ENCODE measurements at regions not wholly inside any gene's neighbourhood (a gene's known extent, or its start where the extent isn't known, plus 50 kb on each side); places are given as distances from the start of the nearest gene placed in this dataset.

DNA sequence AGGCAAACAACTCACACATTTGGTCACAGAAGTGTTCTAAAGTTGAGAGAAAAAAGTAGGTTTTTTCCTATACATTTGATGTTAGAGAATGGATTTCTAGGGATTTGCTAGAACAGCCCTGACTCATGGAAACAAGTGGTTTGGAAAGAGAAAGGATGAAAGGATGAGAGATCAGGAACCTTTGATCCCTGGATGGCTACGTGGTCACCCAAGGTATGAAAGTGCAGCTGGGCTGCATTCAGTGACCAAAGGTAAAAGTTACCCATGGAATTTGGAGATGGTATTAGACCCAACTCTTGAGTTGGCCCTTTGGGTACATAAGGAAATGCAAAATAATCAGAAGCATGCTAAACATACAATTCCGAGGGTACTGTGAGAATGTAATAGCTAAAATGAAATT, 61.3 kb upstream of the SPIN1 start:
- DNase-seq (ENCODE audit: extremely low read depth in 1 of 2, low read depth in 1 of 2) = no peak

GRCh38 chr9:88326015-88326414, 62.2 kb upstream of the SPIN1 start:
- DNase-seq (ENCODE audit: extremely low read depth in 1 of 2, low read depth in 1 of 2) = no peak

- peak; percentile 15 to 29 for DNase-seq (ENCODE audit: extremely low read depth in 1 of 2, low read depth in 1 of 2)
These were observed 65.2 kb upstream of the SPIN1 start for GRCh38 chr9:88322906-88323566.

DNA sequence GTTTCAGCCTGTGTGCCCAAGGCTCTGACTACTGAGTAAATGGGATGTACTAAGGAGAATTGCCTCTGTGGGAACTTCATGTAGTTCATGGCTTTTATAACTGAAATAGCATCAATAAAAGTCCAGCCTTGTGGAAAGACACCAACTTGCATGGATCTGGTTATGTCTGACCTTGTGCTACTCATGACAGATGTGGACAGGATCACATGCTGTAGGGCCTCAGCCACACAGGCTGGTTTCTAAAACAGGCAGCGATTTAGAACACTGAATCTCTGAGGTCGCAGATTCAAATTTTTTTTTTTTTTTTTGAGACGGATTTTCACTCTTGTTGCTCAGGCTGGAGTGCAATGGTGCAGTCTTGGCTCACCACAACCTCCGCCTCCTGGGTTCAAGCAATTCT, 66.5 kb upstream of the SPIN1 start:
- no peak for DNase-seq (ENCODE audit: extremely low read depth in 1 of 2, low read depth in 1 of 2)

DNA sequence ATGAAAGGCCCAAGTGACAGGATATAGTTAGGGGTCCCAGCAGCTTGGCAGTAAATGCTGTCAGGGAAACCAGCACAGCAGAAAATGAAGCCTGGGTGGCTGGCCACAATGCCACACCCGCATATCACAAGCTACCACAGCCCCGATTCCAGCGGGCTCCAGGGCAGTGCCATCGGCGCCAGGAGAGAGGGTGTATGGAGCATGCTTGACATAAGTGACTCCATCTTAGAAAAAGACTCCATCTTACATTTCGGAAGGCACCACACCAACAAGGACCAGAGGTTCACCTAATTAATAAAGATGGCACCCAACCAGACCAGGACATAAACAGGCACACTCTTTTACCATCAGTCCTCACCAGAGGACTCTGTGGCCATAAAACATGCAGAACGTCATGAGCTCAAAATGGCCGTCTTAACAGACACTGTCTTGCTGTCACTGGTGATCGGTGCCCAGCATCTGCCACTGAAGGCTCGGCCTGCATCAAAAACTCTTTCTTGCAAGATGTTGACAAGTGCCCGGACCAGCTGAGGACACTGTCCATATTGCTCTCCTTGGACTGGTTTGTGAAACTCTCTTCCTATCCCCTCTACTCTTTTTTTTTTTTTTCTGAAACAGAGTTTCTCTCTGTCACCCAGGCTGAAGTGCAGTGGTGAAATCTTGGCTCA, 67.4 kb upstream of the SPIN1 start:
- DNase-seq (ENCODE audit: extremely low read depth in 1 of 2, low read depth in 1 of 2) = no peak

GRCh38 chr9:88319936-88320747, 68.1 kb upstream of the SPIN1 start:
- DNase-seq (ENCODE audit: extremely low read depth in 1 of 2, low read depth in 1 of 2) = no peak

DNA sequence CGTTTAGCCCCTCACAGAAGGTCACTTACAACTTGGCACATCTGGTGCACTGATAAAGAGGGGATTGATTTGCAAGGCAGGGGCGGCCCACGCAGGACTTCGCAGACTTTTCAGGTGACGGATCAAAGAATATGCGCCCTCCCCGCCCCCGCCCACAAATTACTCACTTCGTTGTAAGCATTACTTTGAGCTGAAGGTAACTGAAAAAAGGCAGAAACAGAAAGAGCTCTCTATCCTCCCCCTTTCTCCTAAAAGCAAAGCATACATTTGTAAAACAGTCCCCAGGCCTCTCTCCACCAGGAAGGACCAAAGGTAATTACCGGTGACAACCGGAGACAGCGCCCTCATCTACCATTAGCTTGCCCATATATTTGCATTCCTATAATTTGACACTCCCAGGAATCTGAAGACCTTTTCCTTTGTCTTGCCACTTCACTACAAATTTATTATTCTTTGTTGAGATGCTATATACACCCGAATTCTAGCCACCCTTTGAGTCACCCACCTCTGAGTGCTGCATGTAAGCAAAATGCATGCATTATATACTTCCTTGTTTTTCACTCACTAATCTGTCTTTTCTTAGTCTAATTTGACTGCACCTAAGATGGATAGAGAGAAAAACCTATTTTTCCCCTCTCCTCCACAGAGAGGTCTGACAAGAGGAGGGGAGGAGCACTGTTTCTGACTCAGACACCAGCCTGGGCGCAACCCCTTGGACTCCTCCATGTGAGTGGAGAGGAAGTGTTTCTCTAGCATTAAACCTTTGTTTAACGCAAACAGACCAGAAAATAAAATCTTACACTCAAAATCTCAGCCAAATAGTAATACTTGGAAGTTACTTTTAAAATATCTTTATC, 74.7 kb upstream of the SPIN1 start:
- peak; percentile 21 to 58 for DNase-seq (ENCODE audit: extremely low read depth in 1 of 2, low read depth in 1 of 2)

DNA sequence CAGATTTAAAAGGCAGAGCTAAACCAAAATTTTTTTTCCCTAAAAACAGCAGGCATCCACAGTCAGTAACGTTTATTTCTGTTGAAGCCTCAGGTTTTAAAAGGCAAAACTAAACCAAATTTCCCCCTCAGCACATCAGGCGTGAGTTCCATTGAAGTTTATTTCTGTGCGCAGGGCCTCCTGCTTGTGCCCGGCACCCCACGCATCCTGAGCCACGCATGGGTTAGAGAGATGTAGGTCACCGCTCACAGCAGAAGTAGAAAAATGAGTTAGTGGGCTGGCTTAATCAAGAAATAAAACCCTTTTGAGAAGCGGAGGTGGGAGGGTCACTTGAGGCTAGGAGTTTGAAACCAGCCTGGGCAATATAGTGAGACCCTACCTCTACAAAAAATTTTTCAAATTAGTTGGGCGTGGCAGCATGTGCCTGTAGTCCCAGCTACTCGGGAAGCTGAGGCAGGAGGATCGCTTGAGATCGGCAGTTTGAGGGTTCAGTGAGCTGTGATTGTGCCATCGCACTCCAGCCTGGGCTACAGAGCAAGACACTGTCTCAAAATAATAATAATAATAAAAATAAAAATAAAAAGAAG, 75.6 kb upstream of the SPIN1 start:
- DNase-seq (ENCODE audit: extremely low read depth in 1 of 2, low read depth in 1 of 2) = no peak

GRCh38 chr9:88312045-88312444, 76.2 kb upstream of the SPIN1 start:
- DNase-seq (ENCODE audit: extremely low read depth in 1 of 2, low read depth in 1 of 2) = no peak

DNA sequence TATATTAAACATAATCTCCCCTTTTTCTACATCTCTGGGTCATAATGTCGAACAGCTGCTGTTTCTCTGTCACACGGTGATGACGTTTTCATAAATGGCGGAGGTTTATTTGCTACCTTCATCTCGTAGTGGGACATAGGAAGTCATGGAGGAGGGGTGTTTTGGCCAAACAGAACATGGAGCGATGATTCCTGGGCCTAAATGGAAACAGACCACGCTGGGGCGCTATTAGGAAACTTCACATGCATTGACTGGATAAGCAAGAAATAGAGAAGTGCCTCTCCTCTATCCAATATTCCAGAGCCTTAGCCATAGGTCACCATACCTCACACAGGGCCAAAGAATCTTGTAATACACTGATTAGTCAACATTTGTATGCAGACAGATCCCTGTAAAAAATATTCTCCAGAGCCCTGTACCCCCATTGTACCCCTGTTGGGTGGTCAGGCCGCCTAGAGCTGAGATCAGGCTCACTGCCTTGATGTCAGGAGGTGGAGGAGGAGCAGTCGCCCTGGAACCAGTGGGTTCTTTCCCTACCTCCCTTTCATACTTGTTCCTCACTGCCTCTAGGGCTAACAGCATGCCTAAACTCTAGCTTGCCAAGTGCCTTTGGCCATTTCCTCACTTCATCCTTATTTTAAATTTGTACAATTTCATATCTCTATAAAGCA, 77.8 kb upstream of the SPIN1 start:
- DNase-seq (ENCODE audit: extremely low read depth in 1 of 2, low read depth in 1 of 2) = no peak

GRCh38 chr9:88308831-88309560, 79.2 kb upstream of the SPIN1 start:
- no peak for DNase-seq (ENCODE audit: extremely low read depth in 1 of 2, low read depth in 1 of 2)

GRCh38 chr9:88307136-88307535, 81.1 kb upstream of the SPIN1 start:
- no peak for DNase-seq (ENCODE audit: extremely low read depth in 1 of 2, low read depth in 1 of 2)

- peak; percentile 23 to 71 for DNase-seq (ENCODE audit: extremely low read depth in 1 of 2, low read depth in 1 of 2)
These were observed 84.4 kb upstream of the SPIN1 start for GRCh38 chr9:88303721-88304451.

DNA sequence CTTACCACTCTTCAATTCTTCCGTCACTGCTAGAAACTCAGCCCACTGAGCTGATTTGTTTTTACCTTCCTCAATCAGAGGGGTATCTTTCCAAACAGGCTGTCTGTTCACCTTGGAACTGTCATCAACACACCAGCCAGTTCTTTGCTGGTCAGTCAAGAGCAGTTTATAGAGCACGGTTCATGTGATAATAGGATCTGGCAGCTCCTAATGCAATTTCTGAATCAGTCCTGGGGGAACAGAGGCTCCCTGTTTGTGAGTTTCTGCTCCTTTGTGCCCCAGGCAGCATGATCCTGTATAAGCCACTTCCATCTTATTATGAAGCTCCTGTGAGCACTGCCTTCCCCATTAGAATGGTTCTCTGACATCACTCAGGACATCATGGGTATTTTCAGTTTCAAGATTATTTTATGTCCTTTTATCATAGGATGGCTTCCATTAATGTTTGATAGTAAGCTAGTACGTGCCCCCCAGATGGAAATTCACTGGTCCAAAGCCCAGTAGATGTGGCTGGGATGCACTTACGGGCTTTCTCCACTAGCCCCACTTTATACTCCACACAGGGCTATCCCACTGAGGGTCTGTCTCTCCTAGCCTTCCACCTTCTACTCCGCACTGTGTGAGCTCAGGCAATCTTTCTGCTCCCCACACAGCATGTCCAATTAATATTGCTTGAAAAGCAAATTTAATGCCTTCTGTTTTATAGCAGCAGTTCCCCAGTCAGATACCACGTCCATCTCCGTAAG, 85.5 kb upstream of the SPIN1 start:
- DNase-seq (ENCODE audit: extremely low read depth in 1 of 2, low read depth in 1 of 2) = no peak

GRCh38 chr9:88300556-88300955, 87.7 kb upstream of the SPIN1 start:
- DNase-seq (ENCODE audit: extremely low read depth in 1 of 2, low read depth in 1 of 2) = no peak

DNA sequence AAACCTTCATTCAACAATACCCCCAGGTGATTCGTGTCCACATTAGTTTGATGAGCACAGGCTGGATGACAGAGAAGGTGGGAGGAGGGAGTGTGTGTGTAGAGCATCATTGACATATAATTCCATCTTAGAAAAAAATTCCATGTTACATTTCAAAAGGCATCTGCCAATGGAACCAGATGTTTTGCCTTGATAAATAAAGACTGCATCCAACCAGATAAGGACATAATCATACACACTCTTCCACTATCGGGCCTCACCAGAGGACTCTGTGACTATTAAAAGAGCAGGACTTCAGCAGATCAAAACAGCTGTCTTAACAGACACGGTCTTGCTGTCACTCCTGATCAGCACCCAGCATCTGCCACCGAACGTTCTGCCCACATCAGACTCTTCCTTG, 96.4 kb upstream of the SPIN1 start:
- no peak for DNase-seq (ENCODE audit: extremely low read depth in 1 of 2, low read depth in 1 of 2)

DNA sequence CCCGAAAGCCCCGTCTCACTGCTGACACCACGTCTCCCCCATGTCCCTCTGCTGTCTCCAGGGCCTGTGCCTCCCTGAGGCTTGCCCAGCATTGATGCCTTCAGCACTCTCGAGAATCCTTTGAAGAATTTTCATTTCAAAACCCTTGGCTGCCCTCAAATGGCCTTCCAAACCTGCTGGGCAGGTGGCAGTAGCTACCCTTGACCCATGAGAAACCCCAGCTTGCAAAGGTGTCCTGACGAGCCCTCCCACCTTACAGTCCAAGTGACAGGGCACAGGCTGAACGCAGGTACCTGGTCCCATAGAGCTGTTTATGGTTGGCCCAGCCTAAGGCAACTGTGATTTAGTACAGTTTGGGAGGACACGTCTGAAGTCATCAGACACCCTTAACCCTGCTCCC, 97.2 kb upstream of the SPIN1 start:
- DNase-seq (ENCODE audit: extremely low read depth in 1 of 2, low read depth in 1 of 2) = no peak

GRCh38 chr9:88289532-88289931, 98.7 kb upstream of the SPIN1 start:
- DNase-seq (ENCODE audit: extremely low read depth in 1 of 2, low read depth in 1 of 2) = no peak

All from stimulated activated CD8-positive, alpha-beta memory T cell treated with anti-CD3 and anti-CD28 coated beads, Interleukin-7, amount 100 ng/mL, for 48 hours (primary cell).